Smooth muscle cell (in vitro differentiated cells): ENCODE measurements at regions not wholly inside any gene's neighbourhood (a gene's known extent, or its start where the extent isn't known, plus 50 kb on each side); places are given as distances from the start of the nearest gene placed in this dataset.
A peak's percentile ranks its signal among the peaks of the same experiment; 100 is the strongest.

Experiments used
- DNase-seq: peaks from one replicate; lab custom pipeline; 2025; ENCODE audit not compliant: unreplicated experiment; lab: John Stamatoyannopoulos, UW
- H2AFZ ChIP-seq: fragments of 200-600 bp; sonication (generic); 2 replicates; pipeline ENCODE4 v1.6.0; 2016; ENCODE audit warnings: antibody characterized with exemption, low read depth, mild to moderate bottlenecking
- H3F3A ChIP-seq: fragments of 200-600 bp; sonication (generic); 2 replicates; pipeline ENCODE4 v1.6.0; 2017; ENCODE audit warnings: antibody characterized with exemption, low read depth
- H3K27ac ChIP-seq: fragments of 200-600 bp; sonication (generic); 2 replicates; pipeline ENCODE4 v1.5.1; 2016; ENCODE audit warnings: low read depth, mild to moderate bottlenecking
- H3K27me3 ChIP-seq: fragments of 200-600 bp; sonication (generic); 2 replicates; pipeline ENCODE4 v1.6.1; 2016; ENCODE audit warnings: low read depth, mild to moderate bottlenecking
- H3K36me3 ChIP-seq: fragments of 200-600 bp; sonication (generic); 2 replicates; pipeline ENCODE4 v1.5.1; 2016; ENCODE audit warnings: low read depth
- H3K4me1 ChIP-seq: fragments of 200-600 bp; sonication (generic); 2 replicates; pipeline ENCODE4 v1.5.1; 2016; ENCODE audit warnings: low read depth
- H3K4me2 ChIP-seq: fragments of 200-600 bp; sonication (generic); 2 replicates; pipeline ENCODE4 v1.6.0; 2016; ENCODE audit warnings: mild to moderate bottlenecking
- H3K4me3 ChIP-seq: fragments of 200-600 bp; sonication (generic); 2 replicates; pipeline ENCODE4 v1.5.1; 2016; ENCODE audit warnings: mild to moderate bottlenecking
- H3K79me2 ChIP-seq: fragments of 200-600 bp; sonication (generic); 2 replicates; pipeline ENCODE4 v1.6.0; 2016; ENCODE audit warnings: low read depth, mild to moderate bottlenecking
- H3K9ac ChIP-seq: fragments of 200-600 bp; sonication (generic); 2 replicates; pipeline ENCODE4 v1.6.0; 2016; ENCODE audit warnings: low read depth
- H3K9me3 ChIP-seq: fragments of 200-600 bp; sonication (generic); replicated peaks from 2 replicates; pipeline ENCODE4 v1.5.1; 2016; ENCODE audit warnings: low read depth
- H4K20me1 ChIP-seq: fragments of 200-600 bp; sonication (generic); 2 replicates; pipeline ENCODE4 v1.6.0; 2016; ENCODE audit warnings: low read depth
- WGBS: methylation state at CpG from one replicate; pipeline ENCODE4 v1.1.7; 2016; ENCODE audit warnings: low lambda C conversion rate; 5-methylcytosine and 5-hydroxymethylcytosine counted together
- TF ChIP-seq, protein P1 (sequence below): fragments of 200-600 bp; sonication (generic); IDR thresholded peaks from 2 replicates; pipeline ENCODE4 v1.5.1; 2017; ENCODE audit warnings: borderline replicate concordance, mild to moderate bottlenecking, antibody characterized with exemption; ENCODE audit not compliant: insufficient read depth, poor library complexity, severe bottlenecking

- Histone ChIP-seq H3F3A (no peaks in the 10 kb centered on the region), H4K20me1 (no peaks in the 10 kb centered on the region), H3K9ac (no peak overlapping the region), H3K4me2 (peak overlapping the region; percentile 61), H3K4me1 (no peaks in the 10 kb centered on the region), H3K4me3 (no peak overlapping the region), H3K9me3 (no peaks in the 10 kb centered on the region), H2AFZ (peak overlapping the region; percentile 59), H3K27me3 (no peaks in the 10 kb centered on the region), H3K27ac (no peak overlapping the region), H3K36me3 (no peaks in the 10 kb centered on the region), H3K79me2 (no peaks in the 10 kb centered on the region)
- TF ChIP-seq, protein P1, sequence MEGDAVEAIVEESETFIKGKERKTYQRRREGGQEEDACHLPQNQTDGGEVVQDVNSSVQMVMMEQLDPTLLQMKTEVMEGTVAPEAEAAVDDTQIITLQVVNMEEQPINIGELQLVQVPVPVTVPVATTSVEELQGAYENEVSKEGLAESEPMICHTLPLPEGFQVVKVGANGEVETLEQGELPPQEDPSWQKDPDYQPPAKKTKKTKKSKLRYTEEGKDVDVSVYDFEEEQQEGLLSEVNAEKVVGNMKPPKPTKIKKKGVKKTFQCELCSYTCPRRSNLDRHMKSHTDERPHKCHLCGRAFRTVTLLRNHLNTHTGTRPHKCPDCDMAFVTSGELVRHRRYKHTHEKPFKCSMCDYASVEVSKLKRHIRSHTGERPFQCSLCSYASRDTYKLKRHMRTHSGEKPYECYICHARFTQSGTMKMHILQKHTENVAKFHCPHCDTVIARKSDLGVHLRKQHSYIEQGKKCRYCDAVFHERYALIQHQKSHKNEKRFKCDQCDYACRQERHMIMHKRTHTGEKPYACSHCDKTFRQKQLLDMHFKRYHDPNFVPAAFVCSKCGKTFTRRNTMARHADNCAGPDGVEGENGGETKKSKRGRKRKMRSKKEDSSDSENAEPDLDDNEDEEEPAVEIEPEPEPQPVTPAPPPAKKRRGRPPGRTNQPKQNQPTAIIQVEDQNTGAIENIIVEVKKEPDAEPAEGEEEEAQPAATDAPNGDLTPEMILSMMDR: no peak
- WGBS: 17% methylated on average over 6 of the region's 6 CpGs
- DNase-seq: no peak
Observed at GRCh38 chr10:63901881-63902280, 380.7 kb downstream of the REEP3 start.

DNA sequence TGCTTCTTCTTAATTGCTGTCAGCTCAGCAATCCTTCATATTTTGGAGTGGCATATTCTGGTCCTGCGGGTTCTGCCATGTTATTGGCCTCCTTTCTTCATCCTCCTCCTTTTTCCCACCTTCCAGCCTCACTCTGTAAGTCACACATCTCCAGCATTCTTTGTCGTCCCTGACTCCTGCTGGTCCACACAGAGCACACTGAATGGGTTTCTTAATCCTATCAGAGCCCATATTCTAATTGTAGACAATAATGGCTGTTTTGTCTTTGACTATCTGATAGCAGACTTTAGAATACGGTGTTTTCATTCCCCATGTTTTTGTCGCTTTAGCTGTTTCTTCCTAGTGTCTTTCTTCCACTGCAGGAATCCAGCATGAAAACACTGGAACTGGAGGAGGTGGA is 389.6 kb downstream of the REEP3 start:
- Histone ChIP-seq H3K4me1 (peaks cover 27% of the 10 kb centered on the region), H3K79me2 (no peaks in the 10 kb centered on the region), H3K9ac (no peak overlapping the region), H3F3A (no peaks in the 10 kb centered on the region), H3K9me3 (no peaks in the 10 kb centered on the region), H2AFZ (no peak overlapping the region), H3K27me3 (peaks cover 15% of the 10 kb centered on the region), H3K4me2 (no peak overlapping the region), H4K20me1 (no peaks in the 10 kb centered on the region), H3K36me3 (no peaks in the 10 kb centered on the region), H3K27ac (no peak overlapping the region), H3K4me3 (no peak overlapping the region)
- no peak for DNase-seq
- WGBS: 42% methylated on average over 4 of the region's 4 CpGs
- TF ChIP-seq, protein P1: no peak

DNA sequence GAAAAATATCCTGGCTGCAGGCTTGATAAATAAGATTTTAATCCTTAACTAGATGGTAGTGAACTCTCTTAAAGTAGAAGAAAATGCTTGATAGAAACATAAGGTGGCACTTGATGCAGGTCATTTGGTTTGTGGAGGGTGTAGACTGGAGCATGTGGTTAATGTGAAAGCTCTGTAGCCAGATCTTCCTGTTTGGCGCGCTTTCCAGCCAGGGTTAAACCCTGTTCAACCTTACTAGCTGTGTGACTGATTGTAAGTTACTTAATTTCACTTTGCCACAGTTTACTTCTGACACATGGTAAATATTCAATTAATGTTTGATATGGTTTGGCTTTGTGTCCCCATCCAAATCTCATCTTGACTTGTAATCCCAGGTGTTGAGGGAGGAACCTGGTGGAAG is 394.0 kb downstream of the REEP3 start:
- Histone ChIP-seq H3K9ac (no peak overlapping the region), H3K27me3 (peaks cover 9% of the 10 kb centered on the region), H3F3A (no peaks in the 10 kb centered on the region), H4K20me1 (no peaks in the 10 kb centered on the region), H3K79me2 (no peaks in the 10 kb centered on the region), H3K4me1 (peaks cover 43% of the 10 kb centered on the region), H3K9me3 (no peaks in the 10 kb centered on the region), H3K4me3 (no peak overlapping the region), H2AFZ (no peak overlapping the region), H3K36me3 (no peaks in the 10 kb centered on the region), H3K27ac (no peak overlapping the region), H3K4me2 (no peak overlapping the region)
- 95% methylated on average over 2 of the region's 2 CpGs for WGBS
- TF ChIP-seq, protein P1: no peak
- DNase-seq: no peak

DNA sequence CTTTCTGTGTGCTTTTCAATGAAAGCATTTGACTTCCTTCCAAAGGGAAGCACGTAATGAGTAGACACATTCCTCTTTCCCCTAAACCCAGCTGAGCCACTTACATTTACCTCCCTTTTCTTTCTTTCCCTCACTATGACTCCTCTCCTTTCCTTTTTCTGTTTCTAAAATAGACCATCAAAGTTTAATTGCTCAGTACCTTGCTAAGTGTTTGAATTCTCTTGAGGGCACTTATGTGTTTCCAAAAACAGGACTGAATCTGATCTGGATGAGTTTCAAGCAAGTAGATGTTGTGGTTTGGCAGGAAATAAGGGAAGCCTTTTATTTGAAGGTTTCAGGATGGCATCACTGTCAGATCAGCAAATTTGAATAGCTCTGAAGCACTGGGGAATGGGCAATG is 396.2 kb downstream of the REEP3 start:
- no peaks in the 10 kb centered on the region for H3K36me3 ChIP-seq
- H3K27me3 ChIP-seq: no peaks in the 10 kb centered on the region
- no peak overlapping the region for H3K9ac ChIP-seq
- H3K27ac ChIP-seq: no peak overlapping the region
- 0% methylated on average over 1 of the region's 1 CpG for WGBS
- H3K79me2 ChIP-seq: no peaks in the 10 kb centered on the region
- DNase-seq: no peak
- H2AFZ ChIP-seq: no peak overlapping the region
- TF ChIP-seq, protein P1: no peak
- no peaks in the 10 kb centered on the region for H3F3A ChIP-seq
- no peaks in the 10 kb centered on the region for H3K9me3 ChIP-seq
- H4K20me1 ChIP-seq: no peaks in the 10 kb centered on the region
- H3K4me1 ChIP-seq: peaks cover 48% of the 10 kb centered on the region
- no peak overlapping the region for H3K4me3 ChIP-seq
- H3K4me2 ChIP-seq: no peak overlapping the region
